WTC11 (cell line): ENCODE measurements at regions not wholly inside any gene's neighbourhood (a gene's known extent, or its start where the extent isn't known, plus 50 kb on each side); places are given as distances from the start of the nearest gene placed in this dataset.

ENCODE experiments used
- ATAC-seq: fragments of 200-7000 bp; cut with Tn5 transposase; 2 replicates; pipeline ENCODE4 v1.10.0; 2021; ENCODE audit warnings: mild to moderate bottlenecking, moderate library complexity
- CTCF ChIA-PET: fragments of 300-600 bp; sonication (Branson Sonifier 250); formaldehyde crosslinking; loops from one replicate; lab custom pipeline; 2021; ENCODE audit warnings: antibody characterized with exemption; lab: Charles Lee
- POLR2A ChIA-PET: fragments of 350-600 bp; sonication (Branson Sonifier 250); formaldehyde crosslinking; loops from one replicate; lab custom pipeline; 2021; ENCODE audit warnings: antibody characterized with exemption; lab: Charles Lee
- DNase-seq: peaks from one replicate; pipeline ENCODE4 v3.0.0; 2021; ENCODE audit warnings: low spot score
- H3K27ac Mint-ChIP-seq: 2 replicates; pipeline ENCODE4 v1.8.0; 2021; ENCODE audit warnings: mixed read lengths
- H3K27me3 Mint-ChIP-seq: 2 replicates; pipeline ENCODE4 v1.8.0; 2021; ENCODE audit warnings: low read depth, mild to moderate bottlenecking, moderate library complexity, mixed read lengths
- H3K36me3 Mint-ChIP-seq: 2 replicates; pipeline ENCODE4 v1.8.0; 2021; ENCODE audit warnings: mixed read lengths
- H3K4me1 Mint-ChIP-seq: 2 replicates; pipeline ENCODE4 v1.8.0; 2022; ENCODE audit warnings: mixed read lengths
- H3K4me3 Mint-ChIP-seq: 2 replicates; pipeline ENCODE4 v1.8.0; 2021; ENCODE audit warnings: mild to moderate bottlenecking, moderate library complexity, mixed read lengths
- H3K9me3 Mint-ChIP-seq: 2 replicates; pipeline ENCODE4 v1.8.0; 2021; ENCODE audit warnings: mixed read lengths
- CTCF ChIP-seq: fragments of 200-600 bp; IDR thresholded peaks from 2 replicates; pipeline ENCODE4 v1.8.0; 2022; ENCODE audit warnings: antibody characterized with exemption
- ELF4 ChIP-seq: sonication (generic); formaldehyde crosslinking; IDR thresholded peaks from 2 replicates; pipeline ENCODE4 v1.8.1; 2022; ENCODE audit warnings: low read depth, mild to moderate bottlenecking, moderate library complexity, missing genetic modification reagents
- EMX1 ChIP-seq: fragments of 250-450 bp; sonication (Bioruptor Pico); IDR thresholded peaks from 2 replicates; pipeline ENCODE4 v1.8.0; 2021; ENCODE audit warnings: mild to moderate bottlenecking
- ESRRA ChIP-seq: sonication (generic); formaldehyde crosslinking; IDR thresholded peaks from 2 replicates; pipeline ENCODE4 v1.8.1; 2022; ENCODE audit warnings: mild to moderate bottlenecking, missing genetic modification reagents, borderline replicate concordance
- ETV6 ChIP-seq: sonication (generic); formaldehyde crosslinking; IDR thresholded peaks from 2 replicates; pipeline ENCODE4 v1.8.1; 2022; ENCODE audit warnings: mild to moderate bottlenecking, missing genetic modification reagents
- FOXP4 ChIP-seq: sonication (generic); formaldehyde crosslinking; IDR thresholded peaks from 2 replicates; pipeline ENCODE4 v1.8.0; 2022; ENCODE audit warnings: mild to moderate bottlenecking, missing genetic modification reagents
- HMGXB4 ChIP-seq: sonication (generic); formaldehyde crosslinking; IDR thresholded peaks from 2 replicates; pipeline ENCODE4 v1.8.1; 2023; ENCODE audit warnings: mild to moderate bottlenecking, moderate library complexity, missing genetic modification reagents
- IRF1 ChIP-seq: sonication (generic); formaldehyde crosslinking; IDR thresholded peaks from 2 replicates; pipeline ENCODE4 v1.8.0; 2023; ENCODE audit warnings: missing genetic modification reagents
- JUN ChIP-seq: sonication (generic); formaldehyde crosslinking; IDR thresholded peaks from 2 replicates; pipeline ENCODE4 v1.8.0; 2023; ENCODE audit warnings: mild to moderate bottlenecking, missing genetic modification reagents
- MXD4 ChIP-seq: fragments of 250-450 bp; sonication (Bioruptor Pico); IDR thresholded peaks from 2 replicates; pipeline ENCODE4 v1.8.0; 2021; ENCODE audit warnings: mild to moderate bottlenecking, moderate library complexity, borderline replicate concordance
- NFYB ChIP-seq: sonication (generic); formaldehyde crosslinking; conservative IDR thresholded peaks from 2 replicates; pipeline ENCODE4 v1.8.0; 2022; ENCODE audit warnings: low read depth, missing genetic modification reagents
- TCF7 ChIP-seq: sonication (generic); formaldehyde crosslinking; IDR thresholded peaks from 2 replicates; pipeline ENCODE4 v1.8.0; 2022; ENCODE audit warnings: mild to moderate bottlenecking, low read depth, missing genetic modification reagents, moderate library complexity
- TEAD1 ChIP-seq: sonication (generic); formaldehyde crosslinking; IDR thresholded peaks from 2 replicates; pipeline ENCODE4 v1.8.0; 2022; ENCODE audit warnings: mild to moderate bottlenecking, missing genetic modification reagents
- ZNF532 ChIP-seq: fragments of 250-450 bp; sonication (Bioruptor Pico); IDR thresholded peaks from 2 replicates; pipeline ENCODE4 v1.9.0; 2021; ENCODE audit warnings: mild to moderate bottlenecking, borderline replicate concordance
- TF ChIP-seq, protein P1 (sequence below): sonication (generic); formaldehyde crosslinking; IDR thresholded peaks from 2 replicates; pipeline ENCODE4 v1.8.1; 2023; ENCODE audit warnings: mild to moderate bottlenecking, missing genetic modification reagents

DNA sequence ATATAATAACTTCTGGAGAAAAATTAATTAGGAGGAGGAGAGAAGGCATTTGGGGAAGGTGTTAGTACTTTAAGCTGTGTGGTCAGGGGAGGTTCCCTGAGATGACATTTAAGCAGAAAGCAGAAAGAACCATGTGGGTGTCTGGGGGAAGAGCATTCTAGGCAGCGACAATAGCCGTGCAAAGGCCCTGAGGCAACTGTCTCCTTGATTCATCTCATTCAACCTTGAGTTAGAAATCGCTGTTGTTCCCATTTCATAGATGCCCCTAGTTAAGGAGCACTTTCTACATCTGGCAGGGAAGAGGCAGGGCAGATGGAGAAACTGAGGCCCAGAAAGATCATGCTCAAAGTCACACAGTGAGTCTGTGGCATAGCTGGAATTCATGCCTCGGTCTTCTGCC, 108.6 kb upstream of the RUNX3 start:
- no peak overlapping the region for H3K27ac Mint-ChIP-seq
- CTCF ChIA-PET = interaction anchor here (1.0 to 3.4 kb wide), 5 partner anchors 60 to 191 kb away, joined by 3 to 27 read pairs (median 3); no protein-coding TSS in a partner anchor
- TF ChIP-seq ETV6 (CRISPR knock-in tag) (no peak), MXD4 (CRISPR knock-in tag) (no peak), HMGXB4 (CRISPR knock-in tag) (no peak), FOXP4 (CRISPR knock-in tag) (no peak), NFYB (CRISPR knock-in tag) (no peak), EMX1 (CRISPR knock-in tag) (no peak), ELF4 (CRISPR knock-in tag) (no peak), JUN (CRISPR knock-in tag) (no peak)
- POLR2A ChIA-PET = no interaction called here
- no peak overlapping the region for H3K4me3 Mint-ChIP-seq
- DNase-seq (no peak), ATAC-seq (no peak)
- no peaks in the 10 kb centered on the region for H3K4me1 Mint-ChIP-seq
- no peaks in the 10 kb centered on the region for H3K36me3 Mint-ChIP-seq
- H3K9me3 Mint-ChIP-seq = peaks cover 2% of the 10 kb centered on the region; the same call in 1 of the 2 replicates
- H3K27me3 Mint-ChIP-seq = no peaks in the 10 kb centered on the region

- Mint-ChIP-seq H3K27me3 (no peaks in the 10 kb centered on the region), H3K36me3 (no peaks in the 10 kb centered on the region), H3K27ac (no peak overlapping the region), H3K4me1 (no peaks in the 10 kb centered on the region), H3K4me3 (no peak overlapping the region), H3K9me3 (no peaks in the 10 kb centered on the region)
- CTCF ChIA-PET = interaction anchor here (0.6 to 3.4 kb wide), 36 partner anchors 8 to 195 kb away, joined by 3 to 27 read pairs (median 3); partner anchors contain the start of genes RUNX3 and SYF2
- DNase-seq (peak; percentile 75), ATAC-seq (peak; percentile 82)
- POLR2A ChIA-PET = no interaction called here
- TF ChIP-seq ESRRA (CRISPR knock-in tag) (peak; percentile 90; the same call in 1 of the 2 replicates), IRF1 (no peak), TEAD1 (0 out of 2 replicates have a peak, but pooled peaks have one; percentile 26), HMGXB4 (CRISPR knock-in tag) (no peak), ZNF532 (CRISPR knock-in tag) (no peak), CTCF (peak; percentile 66), TCF7 (CRISPR knock-in tag) (no peak)
- TF ChIP-seq, protein P1, sequence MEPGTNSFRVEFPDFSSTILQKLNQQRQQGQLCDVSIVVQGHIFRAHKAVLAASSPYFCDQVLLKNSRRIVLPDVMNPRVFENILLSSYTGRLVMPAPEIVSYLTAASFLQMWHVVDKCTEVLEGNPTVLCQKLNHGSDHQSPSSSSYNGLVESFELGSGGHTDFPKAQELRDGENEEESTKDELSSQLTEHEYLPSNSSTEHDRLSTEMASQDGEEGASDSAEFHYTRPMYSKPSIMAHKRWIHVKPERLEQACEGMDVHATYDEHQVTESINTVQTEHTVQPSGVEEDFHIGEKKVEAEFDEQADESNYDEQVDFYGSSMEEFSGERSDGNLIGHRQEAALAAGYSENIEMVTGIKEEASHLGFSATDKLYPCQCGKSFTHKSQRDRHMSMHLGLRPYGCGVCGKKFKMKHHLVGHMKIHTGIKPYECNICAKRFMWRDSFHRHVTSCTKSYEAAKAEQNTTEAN = no peak
Observed at GRCh38 chr1:25037174-25038074, 107.3 kb upstream of the RUNX3 start.
